Posterior vena cava (tissue), 2 donors: ENCODE measurements at regions not wholly inside any gene's neighbourhood (a gene's known extent, or its start where the extent isn't known, plus 50 kb on each side); places are given as distances from the start of the nearest gene placed in this dataset.

ENCODE experiments used
- DNase-seq: peaks from one replicate; pipeline ENCODE4 v3.0.0-alpha.2; 2020; ENCODE audit warnings: low spot score
- intact Hi-C, 2 donors: fragments of 100-400 bp; cut with DNase I; formaldehyde crosslinking; loops; one replicate each; pipeline versions ENCODE4 v1.14.1 to v1.14.2; 2022 to 2023
- donor health status: DM: yes; HTN: yes; CAD: no.
- donor health status: DM: yes; HTN: yes; CAD: no.

GRCh38 chr14:84749191-84749955 lies 780.6 kb upstream of the FLRT2 start:
- intact Hi-C loops: no loop called here
- DNase-seq: no peak

- DNase-seq: no peak
- intact Hi-C loops: no loop called here
These were observed 779.7 kb upstream of the FLRT2 start for GRCh38 chr14:84750284-84750683.

GRCh38 chr14:84750763-84751554 lies 779.0 kb upstream of the FLRT2 start:
- DNase-seq: no peak
- intact Hi-C loops: no loop called here

GRCh38 chr14:84751745-84752144 lies 778.2 kb upstream of the FLRT2 start:
- DNase-seq: no peak
- intact Hi-C loops: no loop called here

- intact Hi-C loops: no loop called here
- DNase-seq: no peak
These were observed 769.3 kb upstream of the FLRT2 start for GRCh38 chr14:84760489-84761126.

- intact Hi-C loops: no loop called here
These were observed 762.5 kb upstream of the FLRT2 start for GRCh38 chr14:84767434-84767833.

GRCh38 chr14:84770030-84770429 lies 759.9 kb upstream of the FLRT2 start:
- intact Hi-C loops: no loop called here
- DNase-seq: no peak

More at GRCh38 chr14:84767434-84767833, 762.5 kb upstream of the FLRT2 start:
- no peak for DNase-seq

GRCh38 chr14:84777356-84777755 lies 752.6 kb upstream of the FLRT2 start:
- intact Hi-C loops: no loop called here
- no peak for DNase-seq

GRCh38 chr14:84782902-84783301 lies 747.0 kb upstream of the FLRT2 start:
- intact Hi-C loops: no loop called here
- DNase-seq: no peak

- no peak for DNase-seq
- intact Hi-C loops: no loop called here
These were observed 746.4 kb upstream of the FLRT2 start for GRCh38 chr14:84783511-84783910.

GRCh38 chr14:84785996-84786395 lies 743.9 kb upstream of the FLRT2 start:
- no peak for DNase-seq
- intact Hi-C loops: no loop called here

GRCh38 chr14:84789012-84789411 lies 740.9 kb upstream of the FLRT2 start:
- DNase-seq: no peak
- intact Hi-C loops: no loop called here

GRCh38 chr14:84792722-84793410 lies 737.1 kb upstream of the FLRT2 start:
- no peak for DNase-seq
- intact Hi-C loops: no loop called here

GRCh38 chr14:84797326-84797725 lies 732.6 kb upstream of the FLRT2 start:
- intact Hi-C loops: no loop called here
- DNase-seq: no peak

- no peak for DNase-seq
- intact Hi-C loops: no loop called here
These were observed 725.5 kb upstream of the FLRT2 start for GRCh38 chr14:84804468-84804867.

GRCh38 chr14:84804895-84805294 lies 725.0 kb upstream of the FLRT2 start:
- no peak for DNase-seq

GRCh38 chr14:84806181-84806580 lies 723.8 kb upstream of the FLRT2 start:
- intact Hi-C loops: no loop called here
- DNase-seq: no peak

More at GRCh38 chr14:84804895-84805294, 725.0 kb upstream of the FLRT2 start:
- intact Hi-C loops: no loop called here

- DNase-seq: no peak
- intact Hi-C loops: no loop called here
These were observed 723.3 kb upstream of the FLRT2 start for GRCh38 chr14:84806622-84807021.

- intact Hi-C loops: no loop called here
- DNase-seq: no peak
These were observed 722.3 kb upstream of the FLRT2 start for GRCh38 chr14:84807673-84808072.

- intact Hi-C loops: no loop called here
- no peak for DNase-seq
These were observed 720.8 kb upstream of the FLRT2 start for GRCh38 chr14:84809158-84809557.
